K562 (cell line): ENCODE measurements at regions not wholly inside any gene's neighbourhood (a gene's known extent, or its start where the extent isn't known, plus 50 kb on each side); places are given as distances from the start of the nearest gene placed in this dataset.

Experiments
- ATF7 ChIP-seq: fragments of 450-650 bp; IDR thresholded peaks from 2 replicates; pipeline ENCODE4 v1.7.1; 2014; ENCODE audit warnings: mild to moderate bottlenecking, moderate library complexity
- CTBP1 ChIP-seq: fragments of 450-650 bp; IDR thresholded peaks from 2 replicates; pipeline ENCODE4 v1.6.1; 2016; ENCODE audit warnings: borderline replicate concordance
- CXXC5 ChIP-seq: fragments of 250-450 bp; sonication (Bioruptor Pico); IDR thresholded peaks from 2 replicates; pipeline ENCODE4 v1.8.0; 2022; ENCODE audit warnings: inconsistent platforms, mild to moderate bottlenecking, moderate library complexity
- GABPB2 ChIP-seq: fragments of 250-450 bp; sonication (Bioruptor Pico); conservative IDR thresholded peaks from 2 replicates; pipeline ENCODE4 v1.5.1; 2021; ENCODE audit warnings: mild to moderate bottlenecking
- HDAC2 ChIP-seq: fragments of 450-650 bp; IDR thresholded peaks from 2 replicates; pipeline ENCODE4 v1.6.1; 2016; ENCODE audit warnings: mild to moderate bottlenecking
- HMG20A ChIP-seq: fragments of 450-650 bp; formaldehyde crosslinking; conservative IDR thresholded peaks from 2 replicates; pipeline ENCODE4 v1.4.0; 2020; ENCODE audit warnings: mild to moderate bottlenecking, mixed read lengths
- HMGN3 ChIP-seq: IDR thresholded peaks from 2 replicates; pipeline ENCODE4 v1.6.1; 2011; ENCODE audit warnings: borderline replicate concordance, low read depth, mild to moderate bottlenecking, mixed read lengths, low read length; ENCODE audit not compliant: insufficient read length; ENCODE audit errors: extremely low read depth
- HNRNPUL1 ChIP-seq: fragments of 200-400 bp; formaldehyde crosslinking; IDR thresholded peaks from 2 replicates; pipeline ENCODE4 v1.6.1; 2017; ENCODE audit warnings: low read length
- JUNB ChIP-seq: fragments of 450-650 bp; formaldehyde crosslinking; conservative IDR thresholded peaks from 2 replicates; pipeline ENCODE4 v1.4.0; 2020; ENCODE audit warnings: mild to moderate bottlenecking
- KDM5B ChIP-seq: fragments of 200-600 bp; sonication (generic); IDR thresholded peaks from 2 replicates; pipeline ENCODE4 v1.6.1; 2012; ENCODE audit warnings: low read depth, mild to moderate bottlenecking, moderate library complexity, low read length, control low read depth, inconsistent platforms; ENCODE audit not compliant: insufficient replicate concordance
- KLF1 ChIP-seq: fragments of 450-650 bp; IDR thresholded peaks from 2 replicates; pipeline ENCODE4 v1.6.1; 2016; ENCODE audit warnings: missing genetic modification characterization, missing compliant biosample characterization
- MCM2 ChIP-seq: fragments of 450-650 bp; IDR thresholded peaks from 2 replicates; pipeline ENCODE4 v1.6.1; 2017; ENCODE audit warnings: low read depth, mild to moderate bottlenecking
- MTF1 ChIP-seq: fragments of 250-450 bp; sonication (Bioruptor Pico); IDR thresholded peaks from 2 replicates; pipeline ENCODE4 v1.9.0; 2021; ENCODE audit warnings: moderate library complexity, mild to moderate bottlenecking, inconsistent platforms, borderline replicate concordance
- PCBP1 ChIP-seq: fragments of 200-400 bp; formaldehyde crosslinking; IDR thresholded peaks from 2 replicates; pipeline ENCODE4 v1.6.1; 2018; ENCODE audit warnings: mild to moderate bottlenecking, low read depth, low read length; ENCODE audit not compliant: poor library complexity, severe bottlenecking
- PHF20 ChIP-seq: fragments of 450-650 bp; IDR thresholded peaks from 2 replicates; pipeline ENCODE4 v1.6.1; 2018; ENCODE audit not compliant: partially characterized antibody
- PML ChIP-seq: IDR thresholded peaks from 2 replicates; pipeline ENCODE4 v1.6.1; 2012; ENCODE audit warnings: low read length, inconsistent platforms
- POLR3G ChIP-seq: IDR thresholded peaks from 2 replicates; pipeline ENCODE4 v1.6.1; 2011; ENCODE audit not compliant: insufficient read length, insufficient replicate concordance; ENCODE audit errors: extremely low read depth
- PPARD ChIP-seq: fragments of 250-450 bp; sonication (Bioruptor Pico); IDR thresholded peaks from 2 replicates; pipeline ENCODE4 v1.8.0; 2022; ENCODE audit warnings: inconsistent platforms, mild to moderate bottlenecking, moderate library complexity
- PYGO2 ChIP-seq: fragments of 450-650 bp; IDR thresholded peaks from 2 replicates; pipeline ENCODE4 v1.6.1; 2016; ENCODE audit warnings: mild to moderate bottlenecking, missing genetic modification characterization, moderate library complexity, missing compliant biosample characterization
- RBM14 ChIP-seq: fragments of 200-400 bp; formaldehyde crosslinking; IDR thresholded peaks from 2 replicates; pipeline ENCODE4 v1.6.1; 2018; ENCODE audit warnings: low read depth, mild to moderate bottlenecking, low read length, moderate library complexity, borderline replicate concordance; ENCODE audit not compliant: insufficient read depth
- SAFB ChIP-seq: fragments of 200-400 bp; formaldehyde crosslinking; IDR thresholded peaks from 2 replicates; pipeline ENCODE4 v1.6.1; 2017; ENCODE audit warnings: low read depth, low read length, borderline replicate concordance
- THRAP3 ChIP-seq: fragments of 450-650 bp; IDR thresholded peaks from 2 replicates; pipeline ENCODE4 v1.6.1; 2016; ENCODE audit warnings: mild to moderate bottlenecking, inconsistent platforms, borderline replicate concordance
- ZNF133 ChIP-seq: fragments of 250-450 bp; sonication (Bioruptor Pico); IDR thresholded peaks from 2 replicates; pipeline ENCODE4 v1.4.0; 2020; ENCODE audit warnings: mild to moderate bottlenecking
- ZNF197 ChIP-seq: fragments of 200-800 bp; sonication (Bioruptor generic); IDR thresholded peaks from 2 replicates; pipeline ENCODE4 v1.6.1; 2016; ENCODE audit warnings: low read depth, missing genetic modification characterization, missing compliant biosample characterization
- TF ChIP-seq, protein P1 (sequence below): fragments of 250-450 bp; sonication (Bioruptor Pico); IDR thresholded peaks from 2 replicates; pipeline ENCODE4 v1.4.0; 2020
- TF ChIP-seq, protein P2 (sequence below): conservative IDR thresholded peaks from 2 replicates; pipeline ENCODE4 v1.6.1; 2011; ENCODE audit warnings: low read depth, mild to moderate bottlenecking, low read length; ENCODE audit not compliant: control insufficient read depth
- TF ChIP-seq, protein P3 (sequence below): sonication (generic); formaldehyde crosslinking; IDR thresholded peaks from 2 replicates; pipeline ENCODE4 v1.8.0; 2022; ENCODE audit warnings: mild to moderate bottlenecking, missing genetic modification reagents, borderline replicate concordance

DNA sequence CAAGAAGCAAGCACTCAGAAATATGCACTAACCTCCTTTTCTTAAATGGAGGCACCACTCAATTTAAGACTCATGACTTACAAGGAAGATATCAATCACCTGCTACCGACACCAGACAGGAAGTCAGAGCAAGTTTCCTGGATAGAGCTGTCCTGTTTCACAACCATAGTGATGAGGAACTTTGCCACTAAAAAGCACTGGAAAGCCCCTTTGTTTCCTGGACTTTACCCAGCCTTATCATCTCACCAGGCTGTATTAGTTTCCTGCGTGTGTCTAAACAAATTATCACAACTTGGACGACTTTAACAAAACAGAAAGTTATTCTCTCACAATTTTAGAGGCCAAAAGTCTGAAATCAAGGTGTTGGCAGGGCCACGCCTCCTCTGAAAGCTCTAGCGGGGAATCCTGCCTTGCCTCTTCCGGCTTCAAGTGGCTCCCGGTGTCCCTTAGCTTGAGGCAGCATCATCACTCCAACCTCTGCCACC is 253.8 kb upstream of the STXBP5 start (continued):
- TF ChIP-seq, protein P1, sequence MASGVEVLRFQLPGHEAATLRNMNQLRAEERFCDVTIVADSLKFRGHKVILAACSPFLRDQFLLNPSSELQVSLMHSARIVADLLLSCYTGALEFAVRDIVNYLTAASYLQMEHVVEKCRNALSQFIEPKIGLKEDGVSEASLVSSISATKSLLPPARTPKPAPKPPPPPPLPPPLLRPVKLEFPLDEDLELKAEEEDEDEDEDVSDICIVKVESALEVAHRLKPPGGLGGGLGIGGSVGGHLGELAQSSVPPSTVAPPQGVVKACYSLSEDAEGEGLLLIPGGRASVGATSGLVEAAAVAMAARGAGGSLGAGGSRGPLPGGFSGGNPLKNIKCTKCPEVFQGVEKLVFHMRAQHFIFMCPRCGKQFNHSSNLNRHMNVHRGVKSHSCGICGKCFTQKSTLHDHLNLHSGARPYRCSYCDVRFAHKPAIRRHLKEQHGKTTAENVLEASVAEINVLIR: no peak
- no peak for TF ChIP-seq ATF7
- TF ChIP-seq MTF1 (CRISPR knock-in tag): no peak
- TF ChIP-seq HMG20A (CRISPR knock-in tag): no peak
- TF ChIP-seq PYGO2 (tag): peak; percentile 47; the same call in 1 of the 2 replicates
- no peak for TF ChIP-seq HNRNPUL1
- no peak for TF ChIP-seq RBM14
- no peak for TF ChIP-seq ZNF133
- TF ChIP-seq, protein P2, sequence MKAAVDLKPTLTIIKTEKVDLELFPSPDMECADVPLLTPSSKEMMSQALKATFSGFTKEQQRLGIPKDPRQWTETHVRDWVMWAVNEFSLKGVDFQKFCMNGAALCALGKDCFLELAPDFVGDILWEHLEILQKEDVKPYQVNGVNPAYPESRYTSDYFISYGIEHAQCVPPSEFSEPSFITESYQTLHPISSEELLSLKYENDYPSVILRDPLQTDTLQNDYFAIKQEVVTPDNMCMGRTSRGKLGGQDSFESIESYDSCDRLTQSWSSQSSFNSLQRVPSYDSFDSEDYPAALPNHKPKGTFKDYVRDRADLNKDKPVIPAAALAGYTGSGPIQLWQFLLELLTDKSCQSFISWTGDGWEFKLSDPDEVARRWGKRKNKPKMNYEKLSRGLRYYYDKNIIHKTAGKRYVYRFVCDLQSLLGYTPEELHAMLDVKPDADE: no peak
- no peak for TF ChIP-seq SAFB
- TF ChIP-seq MCM2: no peak
- no peak for TF ChIP-seq JUNB (CRISPR knock-in tag)
- TF ChIP-seq PCBP1: no peak
- no peak for TF ChIP-seq KLF1
- TF ChIP-seq HDAC2: no peak
- TF ChIP-seq THRAP3: no peak
- no peak for TF ChIP-seq GABPB2
- TF ChIP-seq PHF20: no peak
- no peak for TF ChIP-seq HMGN3
- peak; percentile 55 for TF ChIP-seq CXXC5 (CRISPR knock-in tag)
- no peak for TF ChIP-seq KDM5B
- TF ChIP-seq PML: no peak
- TF ChIP-seq PPARD (CRISPR knock-in tag): no peak
- TF ChIP-seq, protein P3, sequence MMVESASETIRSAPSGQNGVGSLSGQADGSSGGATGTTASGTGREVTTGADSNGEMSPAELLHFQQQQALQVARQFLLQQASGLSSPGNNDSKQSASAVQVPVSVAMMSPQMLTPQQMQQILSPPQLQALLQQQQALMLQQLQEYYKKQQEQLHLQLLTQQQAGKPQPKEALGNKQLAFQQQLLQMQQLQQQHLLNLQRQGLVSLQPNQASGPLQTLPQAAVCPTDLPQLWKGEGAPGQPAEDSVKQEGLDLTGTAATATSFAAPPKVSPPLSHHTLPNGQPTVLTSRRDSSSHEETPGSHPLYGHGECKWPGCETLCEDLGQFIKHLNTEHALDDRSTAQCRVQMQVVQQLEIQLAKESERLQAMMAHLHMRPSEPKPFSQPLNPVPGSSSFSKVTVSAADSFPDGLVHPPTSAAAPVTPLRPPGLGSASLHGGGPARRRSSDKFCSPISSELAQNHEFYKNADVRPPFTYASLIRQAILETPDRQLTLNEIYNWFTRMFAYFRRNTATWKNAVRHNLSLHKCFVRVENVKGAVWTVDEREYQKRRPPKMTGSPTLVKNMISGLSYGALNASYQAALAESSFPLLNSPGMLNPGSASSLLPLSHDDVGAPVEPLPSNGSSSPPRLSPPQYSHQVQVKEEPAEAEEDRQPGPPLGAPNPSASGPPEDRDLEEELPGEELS (CRISPR knock-in tag): no peak
- no peak for TF ChIP-seq POLR3G
- TF ChIP-seq CTBP1: no peak; the same call in 1 of the 2 replicates
- 0 out of 2 replicates have a peak, but pooled peaks have one; percentile 47 for TF ChIP-seq ZNF197 (CRISPR knock-in tag)
